ENCODE measurements at regions not wholly inside any gene's neighbourhood (a gene's known extent, or its start where the extent isn't known, plus 50 kb on each side); places are given as distances from the start of the nearest gene placed in this dataset.
"Not testable (repeated sequence)": the region's sequence is repeated elsewhere in the genome, so short reads cannot be mapped to it uniquely, and the experiment has no call there.

DNA sequence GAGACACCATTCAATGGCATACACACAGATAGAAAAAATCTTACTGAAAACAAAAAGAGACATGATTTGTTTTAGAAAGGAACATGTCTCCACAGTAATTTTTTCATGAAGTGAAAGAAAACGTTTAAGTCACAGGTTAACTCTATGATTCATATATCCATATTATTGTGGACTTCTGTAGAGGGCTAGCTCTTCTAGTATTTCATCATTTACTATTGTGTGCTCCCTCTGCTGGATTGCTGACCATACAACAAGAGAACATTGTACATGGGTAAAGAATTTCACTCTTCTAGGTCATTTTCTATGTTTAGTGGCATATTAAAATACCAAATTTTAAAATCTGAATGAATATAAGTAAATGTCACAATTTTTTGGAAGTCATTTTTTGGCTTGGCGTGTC lies 91.8 kb upstream of the POU3F4 start:
- H3K4me3 ChIP-seq: no peak overlapping the region
- no peaks in the 10 kb centered on the region for H3K36me3 ChIP-seq
- H3K27me3 ChIP-seq: no peaks in the 10 kb centered on the region
- 24 to 42% methylated on average over 2 of the region's 2 CpGs for WGBS, 2 donors
- H3K4me1 ChIP-seq: no peaks in the 10 kb centered on the region
- DNase-seq (ENCODE audit: low spot score in 2 of 2): no peak
- TF ChIP-seq EP300 (IDR thresholded peaks at IDR 0.05) (no peak), POLR2A (IDR thresholded peaks at IDR 0.05) (no peak)
- TF ChIP-seq, protein P1, sequence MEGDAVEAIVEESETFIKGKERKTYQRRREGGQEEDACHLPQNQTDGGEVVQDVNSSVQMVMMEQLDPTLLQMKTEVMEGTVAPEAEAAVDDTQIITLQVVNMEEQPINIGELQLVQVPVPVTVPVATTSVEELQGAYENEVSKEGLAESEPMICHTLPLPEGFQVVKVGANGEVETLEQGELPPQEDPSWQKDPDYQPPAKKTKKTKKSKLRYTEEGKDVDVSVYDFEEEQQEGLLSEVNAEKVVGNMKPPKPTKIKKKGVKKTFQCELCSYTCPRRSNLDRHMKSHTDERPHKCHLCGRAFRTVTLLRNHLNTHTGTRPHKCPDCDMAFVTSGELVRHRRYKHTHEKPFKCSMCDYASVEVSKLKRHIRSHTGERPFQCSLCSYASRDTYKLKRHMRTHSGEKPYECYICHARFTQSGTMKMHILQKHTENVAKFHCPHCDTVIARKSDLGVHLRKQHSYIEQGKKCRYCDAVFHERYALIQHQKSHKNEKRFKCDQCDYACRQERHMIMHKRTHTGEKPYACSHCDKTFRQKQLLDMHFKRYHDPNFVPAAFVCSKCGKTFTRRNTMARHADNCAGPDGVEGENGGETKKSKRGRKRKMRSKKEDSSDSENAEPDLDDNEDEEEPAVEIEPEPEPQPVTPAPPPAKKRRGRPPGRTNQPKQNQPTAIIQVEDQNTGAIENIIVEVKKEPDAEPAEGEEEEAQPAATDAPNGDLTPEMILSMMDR (IDR thresholded peaks at IDR 0.05): peak in 1 of 5 experiments; percentile 25
- H3K9me3 ChIP-seq: no peaks in the 10 kb centered on the region
- no peak overlapping the region for H3K27ac ChIP-seq

DNA sequence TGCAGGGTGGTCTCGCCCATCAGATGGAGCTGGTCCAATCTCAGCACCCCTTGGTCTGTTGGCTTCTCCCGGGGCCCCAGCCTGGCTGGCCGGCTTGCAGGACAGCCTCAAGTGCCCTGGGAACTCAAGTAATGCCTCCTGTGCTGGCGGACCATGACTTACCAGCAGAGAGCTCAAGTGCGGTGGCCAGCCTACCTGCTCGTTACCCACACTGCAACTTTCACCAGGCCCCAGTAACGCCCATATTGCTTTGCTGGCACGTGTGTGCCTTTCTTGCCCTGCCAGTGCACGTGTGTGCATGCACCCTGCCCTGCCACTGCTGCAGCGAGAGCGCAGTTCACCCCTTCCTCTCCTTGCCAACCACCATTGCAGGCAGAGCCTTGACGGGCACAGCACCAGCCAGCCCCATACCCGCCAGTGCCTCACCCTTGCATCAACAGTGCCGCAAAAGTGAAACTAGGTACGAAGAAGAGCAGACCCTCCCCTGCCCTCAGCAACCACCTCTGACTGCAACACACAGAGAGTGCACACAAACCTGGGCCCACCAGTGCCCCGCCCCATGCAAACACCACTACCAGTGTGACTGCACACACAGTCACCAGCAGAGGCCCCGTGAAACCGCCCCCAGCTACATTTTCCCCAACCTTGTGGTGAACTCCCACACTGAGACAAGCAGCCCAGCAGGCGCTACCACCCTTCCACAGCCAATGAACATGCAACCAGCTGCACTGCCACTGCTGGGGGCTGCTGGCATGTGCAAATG lies 88.9 kb upstream of the POU3F4 start:
- Histone ChIP-seq H3K27me3 (no peaks in the 10 kb centered on the region), H3K27ac (no peak overlapping the region), H3K4me1 (no peaks in the 10 kb centered on the region), H3K4me3 (no peak overlapping the region), H3K36me3 (no peaks in the 10 kb centered on the region), H3K9me3 (peaks cover 0 to 3% (median 0%) of the 10 kb centered on the region in 4 donors)
- DNase-seq (ENCODE audit: low spot score in 2 of 2): no peak
- 80 to 83% methylated on average over 6 to 14 of the region's 19 CpGs for WGBS, 2 donors
- TF ChIP-seq POLR2A (IDR thresholded peaks at IDR 0.05) (no peak), EP300 (IDR thresholded peaks at IDR 0.05) (no peak)
- TF ChIP-seq, protein P1 (IDR thresholded peaks at IDR 0.05): no peak

DNA sequence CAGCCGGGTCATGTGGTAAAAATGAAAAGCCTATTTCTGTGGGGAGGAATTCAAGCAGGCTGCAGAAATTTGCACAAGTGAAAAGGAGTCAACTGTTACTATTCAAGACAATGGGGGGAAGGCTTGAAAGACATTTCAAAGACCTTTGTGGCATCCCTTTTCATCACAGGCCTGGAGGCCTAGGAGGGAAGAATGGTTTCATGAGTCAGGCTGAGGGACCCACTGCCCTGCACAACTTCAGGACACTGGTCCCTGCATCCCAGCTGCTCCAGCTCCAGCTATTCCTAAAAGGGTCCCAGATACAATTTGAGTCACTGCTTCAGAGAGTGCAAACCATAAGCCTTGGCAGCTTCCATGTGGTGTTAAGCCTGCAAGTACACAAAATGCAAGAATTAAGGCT lies 85.3 kb upstream of the POU3F4 start:
- no peak for DNase-seq (ENCODE audit: low spot score in 2 of 2)
- 96 to 100% methylated on average over 1 of the region's 1 CpG for WGBS, 2 donors
- H3K36me3 ChIP-seq: no peaks in the 10 kb centered on the region
- no peaks in the 10 kb centered on the region for H3K4me1 ChIP-seq
- no peak overlapping the region for H3K27ac ChIP-seq
- H3K4me3 ChIP-seq: no peak overlapping the region
- H3K27me3 ChIP-seq: no peaks in the 10 kb centered on the region
- TF ChIP-seq POLR2A (IDR thresholded peaks at IDR 0.05): no peak
- TF ChIP-seq EP300 (IDR thresholded peaks at IDR 0.05): no peak
- TF ChIP-seq, protein P1 (IDR thresholded peaks at IDR 0.05): no peak
- peaks cover 0 to 3% (median 0%) of the 10 kb centered on the region in 4 donors for H3K9me3 ChIP-seq

DNA sequence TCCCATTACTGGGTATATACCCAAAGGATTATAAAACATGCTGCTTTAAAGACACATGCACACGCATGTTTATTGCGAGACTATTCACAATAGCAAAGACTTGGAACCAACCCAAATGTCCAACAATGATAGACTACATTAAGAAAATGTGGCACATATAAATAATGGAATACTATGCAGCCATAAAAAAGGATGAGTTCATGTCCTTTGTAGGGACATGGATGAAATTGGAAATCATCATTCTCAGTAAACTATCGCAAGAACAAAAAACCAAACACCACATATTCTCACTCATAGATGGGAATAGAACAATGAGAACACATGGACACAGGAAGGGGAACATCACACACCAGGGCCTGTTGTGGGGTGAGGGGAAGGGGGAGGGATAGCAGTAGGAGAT lies 65.5 kb upstream of the POU3F4 start:
- not testable (repeated sequence) for DNase-seq (ENCODE audit: low spot score in 2 of 2); H3K4me3 ChIP-seq; H3K36me3 ChIP-seq; H3K4me1 ChIP-seq; H3K9me3 ChIP-seq; H3K27me3 ChIP-seq; H3K27ac ChIP-seq
- WGBS, 2 donors: 78 to 90% methylated on average over 3 of the region's 3 CpGs

DNA sequence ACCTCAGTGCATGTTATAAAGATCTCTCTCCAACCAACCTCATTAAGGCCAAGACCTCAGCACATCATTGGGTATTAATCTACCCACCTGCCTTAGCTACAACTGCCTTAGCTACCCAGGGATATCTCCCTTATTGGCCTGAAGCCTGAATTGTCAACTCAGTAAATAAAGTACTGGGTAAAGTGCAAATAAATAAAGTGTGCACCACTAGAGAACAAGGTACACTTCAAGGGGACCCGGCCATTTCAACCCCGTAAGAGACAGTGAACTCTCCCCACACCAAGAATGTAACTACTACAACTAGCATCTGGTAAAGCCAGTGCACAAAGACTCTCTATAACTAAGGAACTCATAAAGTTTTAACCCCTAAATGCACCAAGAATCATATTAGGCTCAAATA lies 61.7 kb upstream of the POU3F4 start:
- no peak for TF ChIP-seq POLR2A (IDR thresholded peaks at IDR 0.05)
- TF ChIP-seq, protein P1 (IDR thresholded peaks at IDR 0.05): no peak
- TF ChIP-seq EP300 (IDR thresholded peaks at IDR 0.05): no peak
- no peaks in the 10 kb centered on the region for H3K36me3 ChIP-seq
- no peaks in the 10 kb centered on the region for H3K4me1 ChIP-seq
- H3K27ac ChIP-seq: no peak overlapping the region
- 84 to 88% methylated on average over 2 of the region's 2 CpGs for WGBS, 2 donors
- H3K4me3 ChIP-seq: no peak overlapping the region
- no peak for DNase-seq (ENCODE audit: low spot score in 2 of 2)
- H3K9me3 ChIP-seq: no peaks in the 10 kb centered on the region
- H3K27me3 ChIP-seq: no peaks in the 10 kb centered on the region
